Neural crest cell (in vitro differentiated cells): ENCODE measurements at regions not wholly inside any gene's neighbourhood (a gene's known extent, or its start where the extent isn't known, plus 50 kb on each side); places are given as distances from the start of the nearest gene placed in this dataset.

Source experiments
- DNase-seq: peaks from one replicate; pipeline ENCODE4 v3.0.0; 2021; ENCODE audit warnings: low read depth, mixed read lengths, low spot score
- H3K27ac Mint-ChIP-seq: one replicate; pipeline ENCODE4 v1.8.0; 2021; ENCODE audit warnings: mild to moderate bottlenecking, mixed read lengths; ENCODE audit not compliant: unreplicated experiment
- H3K27me3 Mint-ChIP-seq: 2 replicates; pipeline ENCODE4 v1.8.0; 2021; ENCODE audit warnings: low read depth, mild to moderate bottlenecking, mixed read lengths
- H3K36me3 Mint-ChIP-seq: 2 replicates; pipeline ENCODE4 v1.8.0; 2021; ENCODE audit warnings: low read depth, mild to moderate bottlenecking, mixed read lengths
- H3K4me1 Mint-ChIP-seq: 2 replicates; pipeline ENCODE4 v1.8.0; 2021; ENCODE audit warnings: mixed read lengths
- H3K4me3 Mint-ChIP-seq: one replicate; pipeline ENCODE4 v1.8.0; 2021; ENCODE audit warnings: mild to moderate bottlenecking, mixed read lengths
- H3K9me3 Mint-ChIP-seq: 2 replicates; pipeline ENCODE4 v1.8.0; 2021; ENCODE audit warnings: mixed read lengths
- TF ChIP-seq, protein P1 (sequence below): fragments of 200-600 bp; sonication (generic); conservative IDR thresholded peaks from 2 replicates; pipeline ENCODE4 v1.5.0; 2021; ENCODE audit warnings: antibody characterized with exemption, mild to moderate bottlenecking

GRCh38 chr3:76673171-76673570 is 366.7 kb upstream of the ROBO2 start:
- TF ChIP-seq, protein P1, sequence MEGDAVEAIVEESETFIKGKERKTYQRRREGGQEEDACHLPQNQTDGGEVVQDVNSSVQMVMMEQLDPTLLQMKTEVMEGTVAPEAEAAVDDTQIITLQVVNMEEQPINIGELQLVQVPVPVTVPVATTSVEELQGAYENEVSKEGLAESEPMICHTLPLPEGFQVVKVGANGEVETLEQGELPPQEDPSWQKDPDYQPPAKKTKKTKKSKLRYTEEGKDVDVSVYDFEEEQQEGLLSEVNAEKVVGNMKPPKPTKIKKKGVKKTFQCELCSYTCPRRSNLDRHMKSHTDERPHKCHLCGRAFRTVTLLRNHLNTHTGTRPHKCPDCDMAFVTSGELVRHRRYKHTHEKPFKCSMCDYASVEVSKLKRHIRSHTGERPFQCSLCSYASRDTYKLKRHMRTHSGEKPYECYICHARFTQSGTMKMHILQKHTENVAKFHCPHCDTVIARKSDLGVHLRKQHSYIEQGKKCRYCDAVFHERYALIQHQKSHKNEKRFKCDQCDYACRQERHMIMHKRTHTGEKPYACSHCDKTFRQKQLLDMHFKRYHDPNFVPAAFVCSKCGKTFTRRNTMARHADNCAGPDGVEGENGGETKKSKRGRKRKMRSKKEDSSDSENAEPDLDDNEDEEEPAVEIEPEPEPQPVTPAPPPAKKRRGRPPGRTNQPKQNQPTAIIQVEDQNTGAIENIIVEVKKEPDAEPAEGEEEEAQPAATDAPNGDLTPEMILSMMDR, result no peak
- no peak for DNase-seq
- no peak overlapping the region for H3K27ac Mint-ChIP-seq
- H3K4me1 Mint-ChIP-seq, result no peaks in the 10 kb centered on the region
- H3K36me3 Mint-ChIP-seq, result no peaks in the 10 kb centered on the region
- no peaks in the 10 kb centered on the region for H3K9me3 Mint-ChIP-seq
- H3K27me3 Mint-ChIP-seq, result no peaks in the 10 kb centered on the region
- H3K4me3 Mint-ChIP-seq, result no peak overlapping the region

GRCh38 chr3:76679541-76679940 is 360.4 kb upstream of the ROBO2 start:
- H3K4me3 Mint-ChIP-seq, result no peak overlapping the region

DNA sequence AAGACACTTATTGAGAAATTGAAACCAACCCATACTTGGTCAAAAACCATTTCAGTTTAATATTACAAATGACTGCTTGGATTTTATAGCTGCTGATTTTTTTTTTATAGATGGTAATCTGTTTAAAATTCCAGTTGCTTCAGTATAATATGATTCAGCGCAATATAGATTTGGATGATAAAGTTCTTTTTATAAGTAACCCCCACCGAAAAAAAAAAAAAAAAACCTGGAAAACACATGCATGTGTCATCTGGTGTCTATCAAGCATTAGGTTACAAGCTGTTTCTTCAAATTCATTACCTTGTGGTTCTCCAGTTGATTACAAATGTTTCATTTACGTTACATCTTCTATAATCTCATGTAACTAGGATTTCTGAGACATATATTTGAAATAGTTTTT is 356.6 kb upstream of the ROBO2 start:
- Mint-ChIP-seq H3K9me3 (no peaks in the 10 kb centered on the region), H3K27ac (no peak overlapping the region), H3K27me3 (no peaks in the 10 kb centered on the region), H3K4me1 (no peaks in the 10 kb centered on the region), H3K36me3 (no peaks in the 10 kb centered on the region), H3K4me3 (no peak overlapping the region)
- TF ChIP-seq, protein P1, result no peak
- no peak for DNase-seq

More at GRCh38 chr3:76679541-76679940, 360.4 kb upstream of the ROBO2 start:
- TF ChIP-seq, protein P1, result peak; percentile 43
- DNase-seq, result no peak
- Mint-ChIP-seq H3K27ac (no peak overlapping the region), H3K36me3 (no peaks in the 10 kb centered on the region), H3K9me3 (no peaks in the 10 kb centered on the region), H3K4me1 (no peaks in the 10 kb centered on the region), H3K27me3 (no peaks in the 10 kb centered on the region)

GRCh38 chr3:76684946-76685345 is 355.0 kb upstream of the ROBO2 start:
- H3K4me1 Mint-ChIP-seq, result no peaks in the 10 kb centered on the region
- no peak for DNase-seq
- no peaks in the 10 kb centered on the region for H3K27me3 Mint-ChIP-seq
- no peak overlapping the region for H3K27ac Mint-ChIP-seq
- no peaks in the 10 kb centered on the region for H3K9me3 Mint-ChIP-seq
- H3K36me3 Mint-ChIP-seq, result no peaks in the 10 kb centered on the region
- TF ChIP-seq, protein P1, result no peak
- no peak overlapping the region for H3K4me3 Mint-ChIP-seq

DNA sequence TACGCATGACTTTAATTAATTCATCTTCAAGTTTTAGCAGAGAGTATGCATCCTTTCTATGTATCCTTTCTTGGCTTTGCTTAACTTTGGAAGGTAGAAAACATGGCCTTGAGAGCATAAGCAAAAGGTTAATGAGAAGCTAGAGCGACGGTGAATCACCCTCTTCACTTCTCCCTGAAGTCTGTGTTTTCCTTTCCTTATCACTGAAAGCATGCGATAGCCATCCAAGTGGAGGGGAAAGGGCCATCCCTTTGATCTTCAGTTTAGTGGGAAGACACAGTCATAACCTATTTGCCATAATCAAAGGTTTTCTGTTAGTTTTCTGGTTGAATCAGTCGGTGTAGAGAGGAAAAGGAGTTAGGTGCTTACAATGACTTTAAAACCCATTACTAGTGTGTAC is 354.0 kb upstream of the ROBO2 start:
- Mint-ChIP-seq H3K9me3 (no peaks in the 10 kb centered on the region), H3K4me1 (no peaks in the 10 kb centered on the region), H3K4me3 (no peak overlapping the region), H3K27me3 (no peaks in the 10 kb centered on the region), H3K36me3 (no peaks in the 10 kb centered on the region), H3K27ac (no peak overlapping the region)
- TF ChIP-seq, protein P1, result no peak
- no peak for DNase-seq

DNA sequence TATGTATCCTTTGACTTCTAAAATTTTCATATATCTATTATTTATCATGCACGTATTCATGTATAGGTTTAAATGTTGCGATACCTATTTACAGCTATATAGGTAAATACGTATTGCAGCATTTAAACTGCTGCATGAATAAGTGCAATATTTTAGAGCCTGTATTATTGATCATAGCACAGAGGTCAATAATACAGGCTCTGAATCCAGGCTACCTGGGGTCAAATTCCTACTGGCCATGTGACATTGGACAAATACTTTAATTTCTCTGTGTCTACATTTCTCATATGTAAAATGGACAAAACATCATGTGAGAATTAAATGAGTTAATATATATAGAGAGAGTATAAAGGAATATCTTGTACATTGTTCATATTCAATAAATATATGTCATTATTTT is 352.9 kb upstream of the ROBO2 start:
- DNase-seq, result no peak
- TF ChIP-seq, protein P1, result no peak
- Mint-ChIP-seq H3K27ac (no peak overlapping the region), H3K4me3 (no peak overlapping the region), H3K9me3 (no peaks in the 10 kb centered on the region), H3K36me3 (no peaks in the 10 kb centered on the region), H3K4me1 (no peaks in the 10 kb centered on the region), H3K27me3 (no peaks in the 10 kb centered on the region)
